GM19328 (cell line): ENCODE measurements at regions not wholly inside any gene's neighbourhood (a gene's known extent, or its start where the extent isn't known, plus 50 kb on each side); places are given as distances from the start of the nearest gene placed in this dataset.

ENCODE experiments used
- ATAC-seq: cut with Tn5 transposase; IDR thresholded peaks from one replicate; pipeline ENCODE4 v1.9.1; 2021; ENCODE audit warnings: mild to moderate bottlenecking, moderate library complexity; ENCODE audit not compliant: unreplicated experiment

DNA sequence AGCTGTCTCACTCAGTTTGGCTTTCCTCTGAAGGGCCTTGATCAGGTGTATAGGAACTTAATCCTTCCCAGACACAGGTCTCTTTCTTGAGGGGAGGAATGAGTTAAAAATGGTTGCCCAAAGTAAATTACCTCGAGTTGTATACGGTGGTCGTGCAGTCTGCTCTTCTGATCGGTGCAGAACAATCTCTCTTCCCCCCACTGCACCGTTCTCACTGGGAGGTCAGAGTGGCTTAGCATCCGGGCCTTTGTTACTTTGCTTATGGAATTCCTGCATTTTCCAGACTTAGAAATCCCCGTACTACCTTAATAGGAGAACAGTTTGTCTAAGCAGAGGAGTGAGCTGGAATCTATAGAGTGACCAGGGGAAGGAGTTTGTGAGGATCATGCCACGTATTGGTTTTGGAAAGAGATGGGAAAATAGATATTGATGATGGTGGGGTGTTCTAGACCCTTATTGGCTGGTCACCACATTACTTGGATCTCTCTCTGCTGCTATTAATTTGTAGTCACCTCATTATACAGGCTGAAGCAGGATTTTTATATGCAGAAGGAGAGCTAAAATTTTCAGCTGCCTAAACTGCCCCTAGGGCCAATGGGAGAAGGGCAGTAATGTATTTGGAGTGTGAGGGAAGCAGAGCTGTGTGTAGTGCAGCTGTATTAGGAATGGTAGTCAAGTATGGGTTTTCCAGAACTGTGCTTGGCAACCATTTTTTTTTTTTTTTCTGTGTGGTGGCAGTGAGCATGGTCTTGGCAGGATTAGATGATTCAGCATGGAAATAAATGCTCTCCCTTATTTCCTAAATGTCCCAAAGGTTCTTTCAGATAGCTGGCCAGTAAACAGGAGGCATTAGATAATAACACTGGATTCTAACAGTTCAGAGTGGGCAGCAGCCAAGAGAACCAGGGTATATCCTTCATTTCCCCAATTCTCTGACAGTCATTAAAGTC is 81.5 kb downstream of the NDUFS5 start:
- ATAC-seq: no peak

DNA sequence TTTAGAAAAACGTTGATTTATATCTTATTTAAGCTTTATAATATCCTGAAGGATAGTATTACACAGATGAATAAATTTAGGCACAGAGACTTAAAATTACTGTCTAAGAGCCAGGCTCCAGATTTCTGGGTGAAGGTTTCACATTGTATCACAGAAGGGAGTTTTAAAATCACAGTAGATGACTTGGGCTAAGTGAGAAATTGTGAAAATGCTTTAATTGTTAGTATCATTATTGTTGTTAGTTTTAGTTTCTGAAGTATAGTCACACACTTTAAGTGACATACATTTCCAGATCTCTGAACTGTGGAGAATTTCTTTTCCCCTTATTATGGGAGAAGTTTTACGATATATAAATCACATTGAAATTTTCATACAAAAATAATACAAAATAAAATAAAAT is 83.5 kb downstream of the NDUFS5 start:
- ATAC-seq: no peak

DNA sequence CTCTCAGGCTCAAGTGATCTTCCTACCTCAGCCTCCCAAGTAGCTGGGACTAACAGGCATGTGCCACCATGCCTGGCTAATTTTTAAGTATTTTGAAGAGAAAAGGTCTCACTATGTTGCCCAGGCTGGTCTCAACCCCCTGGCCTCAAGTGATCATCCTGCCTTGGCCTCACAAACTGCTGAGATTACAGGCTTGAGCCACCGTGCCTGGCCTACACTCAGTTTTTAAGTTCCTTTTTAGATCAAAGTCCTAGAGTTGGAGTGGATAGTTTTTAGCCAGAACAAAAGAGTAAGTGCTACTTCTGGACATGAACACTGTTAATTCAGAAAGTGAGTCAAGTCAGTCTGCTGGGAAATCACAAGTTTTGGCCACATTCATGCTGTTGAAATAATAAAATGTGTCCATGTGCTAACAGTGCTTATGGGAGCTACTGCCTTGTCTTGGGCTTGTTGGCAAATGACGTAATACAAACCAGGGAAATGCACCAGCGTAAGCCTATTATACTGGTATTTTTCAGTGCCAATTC is 84.2 kb downstream of the NDUFS5 start:
- ATAC-seq: no peak

DNA sequence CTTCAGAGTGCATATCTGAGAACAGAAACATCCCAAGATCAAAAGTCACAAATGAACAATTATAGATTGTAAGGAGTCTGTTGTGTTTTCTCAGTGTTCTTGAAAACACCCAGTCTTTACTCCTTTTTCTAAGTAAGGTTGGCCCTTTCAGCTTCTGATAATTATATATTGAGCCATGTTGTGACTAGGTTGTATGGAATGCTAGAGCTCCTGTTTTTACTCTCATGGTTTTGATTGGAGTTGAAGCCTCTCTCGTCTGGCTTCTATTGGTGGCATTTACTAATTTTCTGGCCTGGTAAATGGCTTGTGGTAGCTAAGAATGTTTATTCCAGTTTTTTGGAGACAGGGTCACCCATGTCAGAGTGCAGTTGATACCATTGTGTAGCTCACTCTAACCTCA is 84.7 kb downstream of the NDUFS5 start:
- ATAC-seq: no peak

DNA sequence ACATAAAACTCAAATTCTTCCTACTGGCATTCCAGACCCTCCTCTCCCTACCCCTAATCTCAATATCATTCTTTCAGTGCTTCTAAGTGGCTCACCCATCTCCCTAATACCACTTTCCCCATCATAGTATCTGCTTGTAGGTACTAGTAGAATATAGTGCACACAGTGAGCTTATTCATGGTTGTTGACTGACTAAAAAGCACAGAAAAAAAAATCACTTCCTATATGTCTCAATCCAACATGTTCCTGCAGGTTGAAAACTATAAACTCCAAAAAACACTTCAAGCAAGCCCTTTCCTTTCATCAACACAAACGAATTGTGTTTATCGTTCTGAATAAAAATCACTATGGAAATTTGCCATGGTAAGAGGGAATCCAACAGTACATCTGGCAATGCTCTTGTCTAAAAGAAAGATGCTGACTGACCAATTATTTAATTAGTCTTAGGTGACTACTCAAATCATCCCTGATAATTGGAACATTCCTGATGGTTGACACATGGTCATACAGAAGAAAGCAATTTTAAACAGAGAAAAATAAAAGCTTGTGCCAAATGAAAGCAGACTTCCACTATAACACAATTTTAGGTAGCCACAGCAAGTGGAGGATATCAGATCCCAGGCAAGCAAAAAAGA is 87.1 kb downstream of the NDUFS5 start:
- no peak for ATAC-seq

DNA sequence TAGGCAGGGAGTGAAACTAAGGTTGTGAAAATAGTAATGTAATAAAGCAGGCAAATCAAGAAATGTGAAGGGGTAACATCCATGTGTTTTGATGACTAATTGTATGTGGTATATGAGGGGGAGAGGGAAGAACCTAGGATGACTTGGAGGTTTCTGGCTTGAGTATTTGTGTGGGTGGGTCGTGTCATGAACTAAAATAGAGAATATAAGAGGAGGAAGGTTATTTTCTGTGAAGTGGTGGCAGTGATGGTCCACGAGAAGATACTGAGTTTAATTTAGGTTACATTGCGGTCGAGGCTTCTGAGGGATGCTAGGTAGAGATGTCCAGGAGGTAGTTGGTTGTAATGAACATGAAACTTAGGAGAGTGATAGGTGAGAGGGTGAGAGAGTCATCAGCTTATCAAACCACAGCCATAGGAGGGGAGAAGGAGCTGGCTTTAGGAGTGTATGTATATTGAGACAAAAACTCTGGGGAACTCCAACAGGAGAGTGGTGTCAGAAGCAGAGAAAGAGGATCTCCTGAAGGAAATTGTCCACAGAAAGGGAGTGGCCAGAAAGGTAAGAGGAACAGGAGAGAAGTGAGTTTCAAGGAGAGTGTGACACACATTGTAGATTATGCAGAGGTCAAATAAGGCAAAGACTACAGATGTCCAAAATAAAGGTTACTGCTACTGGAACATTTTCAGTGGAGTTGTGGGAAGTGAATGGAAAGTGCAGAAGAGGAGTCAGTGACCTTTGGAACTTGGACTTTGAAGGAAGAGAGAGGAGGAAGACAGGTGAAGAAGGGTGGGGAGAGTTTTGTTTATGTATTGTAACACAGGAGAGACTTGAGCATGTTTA is 89.0 kb upstream of the MACF1 start:
- ATAC-seq: no peak

DNA sequence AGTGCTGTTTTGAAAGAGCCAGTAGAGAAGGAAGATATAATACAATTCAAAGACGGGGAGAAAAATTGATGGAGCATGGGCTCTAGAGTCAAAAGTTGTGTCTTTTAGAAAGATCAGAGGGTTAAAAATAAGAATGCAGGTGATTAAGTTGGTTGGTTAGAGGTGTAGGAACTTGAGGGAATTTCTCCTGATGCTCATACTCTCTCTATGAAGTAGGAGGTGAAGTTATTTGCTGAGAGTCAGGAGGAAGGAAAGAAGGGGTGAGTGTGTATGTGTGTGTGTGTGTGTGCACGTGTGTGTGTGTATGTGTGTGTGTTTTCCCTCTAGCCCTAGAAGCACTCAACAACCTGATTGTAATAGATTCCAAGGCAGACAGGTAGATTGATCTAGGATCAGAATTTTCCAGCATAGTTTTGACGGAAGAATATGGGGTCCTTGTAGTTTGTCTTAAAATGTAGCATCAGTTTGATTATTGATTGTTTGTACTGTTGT is 88.3 kb upstream of the MACF1 start:
- no peak for ATAC-seq

DNA sequence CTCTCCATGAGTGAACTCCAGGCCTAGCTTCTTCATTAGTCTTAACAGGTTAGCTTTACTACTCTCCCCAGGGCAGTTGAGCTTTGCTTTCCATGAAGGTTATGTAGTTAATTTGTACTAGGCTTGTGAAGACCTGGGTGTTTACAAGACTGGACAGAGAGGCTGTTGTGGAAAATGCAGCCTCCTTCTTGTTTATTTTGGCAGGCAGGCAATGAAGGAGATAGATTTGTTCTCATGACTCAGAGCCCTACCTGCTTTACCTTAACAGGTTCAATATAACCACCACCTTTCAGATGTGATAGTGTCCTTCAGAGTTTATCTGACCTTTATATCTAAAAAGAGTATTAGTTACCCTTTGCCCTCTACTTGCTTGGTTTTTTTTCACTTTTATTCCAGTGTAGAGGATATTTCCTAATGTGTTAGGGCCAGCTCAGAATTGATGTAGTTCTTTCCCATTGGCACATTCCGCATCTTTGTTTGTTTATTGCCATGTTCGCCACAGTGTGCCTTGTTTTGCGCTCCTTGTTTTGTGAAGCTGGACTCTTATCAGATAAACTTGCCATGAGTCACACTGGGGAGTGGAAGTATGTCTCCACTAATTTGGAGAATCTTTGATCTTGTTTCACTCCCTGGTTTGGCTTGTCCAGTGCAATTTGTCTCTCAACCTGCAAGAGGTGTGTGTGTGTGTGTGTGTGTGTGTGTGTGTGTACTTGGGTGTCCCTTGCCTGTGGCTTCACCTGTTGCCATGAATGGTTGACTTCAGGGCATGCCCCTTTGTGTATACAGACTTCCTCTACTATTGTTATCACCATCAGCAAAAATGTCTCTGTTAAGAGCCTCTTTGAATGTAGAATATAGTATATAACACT is 87.4 kb upstream of the MACF1 start:
- no peak for ATAC-seq

DNA sequence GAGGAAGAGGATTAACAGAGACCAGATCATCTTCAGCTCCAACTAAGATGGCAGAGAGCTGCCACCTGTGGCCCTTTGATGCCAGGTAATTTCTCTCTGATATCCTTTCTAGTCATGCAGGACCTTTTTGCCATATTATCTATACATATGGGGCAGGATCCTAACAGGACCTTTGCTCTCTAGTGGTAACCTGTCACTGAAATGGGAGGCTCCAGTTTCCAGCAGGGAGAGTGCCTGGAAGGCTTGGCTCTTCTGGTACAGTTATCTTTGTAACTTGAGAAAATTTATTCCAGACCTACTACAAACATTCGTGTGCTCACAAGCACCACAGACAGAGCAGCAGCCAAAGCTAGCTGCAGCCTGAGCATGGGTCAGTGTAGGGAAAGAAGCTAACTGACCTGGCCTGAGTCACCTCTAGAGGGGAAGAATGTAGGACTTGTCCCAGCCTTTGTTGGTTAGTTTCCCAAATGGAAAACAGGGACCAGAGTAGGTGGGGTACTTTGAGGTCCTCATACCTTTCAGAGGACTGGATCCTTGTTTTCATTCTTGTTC is 86.5 kb upstream of the MACF1 start:
- no peak for ATAC-seq

DNA sequence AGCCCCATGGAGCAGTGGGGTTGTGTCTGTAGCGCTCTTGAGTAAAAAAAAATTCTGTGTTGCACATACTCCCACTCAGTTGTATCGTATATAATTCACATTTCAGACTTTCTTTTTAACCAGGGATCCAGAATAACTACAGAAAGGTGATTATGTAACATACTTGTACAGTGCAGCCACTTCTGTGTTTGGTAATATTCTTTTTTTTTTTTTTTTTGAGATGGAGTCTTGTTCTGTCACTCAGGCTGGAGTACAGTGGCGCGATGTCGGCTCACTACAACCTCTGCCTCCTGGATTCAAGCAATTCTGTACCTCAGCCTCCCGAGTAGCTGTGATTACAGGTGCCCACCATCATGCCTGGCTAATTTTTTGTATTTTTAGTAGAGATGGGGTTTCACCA is 82.4 kb upstream of the MACF1 start:
- ATAC-seq: no peak

DNA sequence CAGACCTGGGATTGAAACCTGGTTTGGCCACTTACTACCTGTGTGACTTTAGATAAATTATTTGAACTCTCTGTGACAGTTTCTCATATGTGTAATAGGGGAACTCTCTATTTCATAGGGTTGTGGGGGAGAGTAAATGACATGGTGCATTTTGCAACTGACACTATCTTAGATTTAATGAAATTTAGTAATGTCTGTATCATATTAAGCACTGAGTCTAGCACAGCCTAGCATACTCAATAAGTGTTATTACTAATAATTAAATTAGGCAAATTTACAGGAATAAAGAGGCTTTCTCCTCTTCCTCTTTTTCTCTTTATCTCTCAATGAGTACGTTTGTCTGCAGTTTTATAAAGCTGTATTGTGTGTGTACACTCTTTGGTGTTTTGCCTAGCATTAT is 80.2 kb upstream of the MACF1 start:
- ATAC-seq: no peak

DNA sequence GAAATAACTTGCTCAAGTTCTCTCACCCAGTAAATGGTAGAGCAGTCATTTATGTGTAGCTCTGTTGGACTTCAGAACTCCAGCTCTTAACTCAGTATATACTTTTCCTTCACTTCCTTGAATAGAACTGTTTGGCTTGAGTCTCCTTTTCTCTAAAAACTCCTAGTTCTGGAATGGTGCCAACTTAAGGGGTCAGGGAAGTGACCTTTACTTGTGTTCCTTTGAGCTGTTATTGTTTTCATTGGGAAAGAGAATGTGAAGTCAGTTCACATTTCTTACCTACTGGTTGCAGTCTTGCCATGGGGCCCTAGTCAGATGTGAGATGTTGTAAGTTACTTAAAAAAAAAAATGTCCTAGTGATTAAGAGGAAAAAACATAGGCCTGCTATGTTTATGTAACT is 77.0 kb upstream of the MACF1 start:
- no peak for ATAC-seq

DNA sequence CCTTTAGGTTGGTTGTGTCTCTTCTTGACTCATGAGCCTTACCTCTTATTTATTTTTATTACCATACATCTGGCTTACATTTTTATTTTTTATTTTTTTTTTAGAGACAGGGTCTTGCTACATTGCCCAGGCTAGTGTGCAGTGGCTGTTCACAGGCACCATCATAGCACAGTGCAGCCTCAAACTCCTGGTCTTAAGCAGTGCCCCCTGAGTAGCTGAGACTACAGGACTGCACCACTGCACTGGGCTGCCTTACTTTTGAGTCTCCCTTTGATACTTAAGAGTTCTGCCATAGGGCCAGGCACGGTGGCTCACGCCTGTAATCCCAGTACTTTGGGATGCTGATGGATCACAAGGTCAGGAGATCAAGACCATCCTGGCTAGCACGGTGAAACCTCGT is 76.4 kb upstream of the MACF1 start:
- ATAC-seq: no peak

DNA sequence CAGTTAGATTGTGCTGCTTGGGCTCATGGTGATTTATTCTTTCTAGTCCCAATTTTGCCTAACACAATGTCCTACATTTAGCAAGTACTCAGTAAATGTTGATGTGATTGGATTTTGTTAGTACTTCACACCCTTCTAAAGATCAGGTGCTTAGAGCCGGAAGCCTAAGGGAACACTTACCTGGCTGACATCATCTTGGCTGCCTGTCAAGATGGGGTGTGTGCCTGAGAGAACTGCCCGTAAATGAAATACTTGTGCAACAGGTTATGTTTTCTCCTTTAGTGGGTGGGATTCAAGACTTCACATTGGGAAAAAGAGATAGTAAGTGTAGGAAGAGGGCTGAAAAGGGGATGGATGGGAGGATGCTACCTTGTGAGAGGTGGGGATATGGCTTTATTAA is 75.5 kb upstream of the MACF1 start:
- ATAC-seq: no peak

DNA sequence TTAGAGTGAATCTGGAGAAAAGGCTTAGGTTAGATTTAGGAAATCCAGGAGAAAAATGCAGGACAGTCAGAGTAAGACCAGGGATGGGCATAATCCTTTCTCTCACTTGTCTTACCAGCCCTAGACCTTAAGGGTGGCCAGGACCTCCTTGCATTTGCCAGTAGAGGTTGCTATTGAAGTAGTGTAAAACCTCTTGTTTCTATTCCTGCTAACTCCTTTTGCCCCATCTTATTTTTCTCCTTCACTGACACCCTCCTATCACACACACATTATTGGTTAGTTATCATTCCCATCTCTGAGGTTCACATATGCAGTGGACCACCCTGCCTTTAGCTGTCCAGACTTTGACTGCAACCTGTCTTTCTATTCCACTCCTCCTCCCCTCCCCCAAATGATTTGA is 75.0 kb upstream of the MACF1 start:
- no peak for ATAC-seq

DNA sequence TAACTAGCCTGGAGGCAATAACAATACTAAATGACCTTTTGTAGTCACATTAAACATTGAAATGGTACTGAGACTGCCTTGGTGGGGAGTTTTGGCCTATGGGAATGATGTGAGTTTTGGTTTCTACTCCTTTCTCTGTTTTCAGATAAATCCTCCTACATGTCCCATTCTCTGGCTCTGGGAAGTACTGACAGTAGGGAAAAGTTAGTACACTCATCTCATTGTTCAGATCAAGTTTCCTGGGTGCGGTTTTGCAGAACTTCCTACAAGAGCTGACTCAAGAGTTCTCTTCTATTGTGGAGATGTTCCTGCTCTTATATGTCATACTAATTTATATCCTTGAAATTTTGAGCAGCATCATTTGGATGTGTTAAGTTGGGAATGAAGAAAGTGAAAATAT is 74.2 kb upstream of the MACF1 start:
- ATAC-seq: no peak

DNA sequence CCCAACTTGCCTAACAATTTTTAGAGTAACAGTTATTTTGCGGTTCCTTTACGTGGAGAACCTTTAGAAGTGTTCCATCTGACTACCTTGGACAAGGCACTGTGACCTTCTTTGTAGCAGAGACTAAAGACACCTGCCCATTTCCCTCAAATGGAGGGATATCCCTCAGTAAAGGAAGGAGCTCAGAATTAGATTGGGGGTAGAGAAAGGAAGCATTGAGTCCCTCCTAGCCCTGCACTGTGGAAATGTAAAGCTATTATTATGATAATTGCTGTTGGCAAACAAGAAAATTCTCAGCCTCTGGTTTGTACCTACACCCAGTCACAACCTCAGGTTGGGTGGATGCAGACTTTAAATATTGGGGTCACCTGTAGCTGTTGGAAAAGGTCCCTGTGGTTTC is 72.6 kb upstream of the MACF1 start:
- no peak for ATAC-seq

DNA sequence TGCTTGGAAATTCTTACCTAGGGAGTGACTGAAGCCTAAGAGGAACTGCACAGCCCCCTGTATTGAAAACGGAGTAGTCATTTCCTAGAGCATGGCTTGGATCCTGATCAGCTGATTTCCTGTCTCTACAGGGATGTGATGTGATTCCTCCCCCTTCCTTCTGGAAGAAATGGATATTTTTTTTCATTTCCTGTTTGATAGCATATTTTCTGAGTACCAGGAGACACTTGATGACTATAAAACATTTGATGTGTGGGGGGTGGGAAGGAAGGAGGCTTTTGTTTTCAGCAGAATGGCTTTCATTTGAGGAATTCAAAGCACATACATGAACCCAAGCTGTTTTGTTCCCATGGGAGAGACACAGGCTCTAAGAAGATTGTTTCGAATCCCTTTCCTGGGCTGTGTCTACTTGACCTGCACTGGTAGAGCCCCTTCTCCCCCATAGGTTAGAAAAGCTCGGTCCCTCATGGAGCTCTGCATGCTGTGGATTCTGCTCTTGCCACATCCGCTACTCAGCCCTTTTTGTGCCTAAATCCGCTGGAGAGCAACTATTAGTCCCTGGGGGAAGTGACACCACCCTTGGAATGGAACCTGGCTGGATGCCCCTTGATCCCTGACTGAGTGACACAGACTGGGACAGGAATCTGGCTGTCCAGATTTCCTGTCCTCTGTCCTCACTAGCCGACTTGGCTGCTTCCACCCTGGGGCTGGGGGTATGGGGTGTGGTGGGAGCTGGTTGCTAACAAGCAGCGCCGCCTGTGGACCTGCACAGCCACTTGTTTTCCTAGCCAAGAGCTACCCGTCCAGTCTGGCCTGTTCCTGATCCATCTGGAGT is 71.8 kb upstream of the MACF1 start:
- ATAC-seq: no peak

DNA sequence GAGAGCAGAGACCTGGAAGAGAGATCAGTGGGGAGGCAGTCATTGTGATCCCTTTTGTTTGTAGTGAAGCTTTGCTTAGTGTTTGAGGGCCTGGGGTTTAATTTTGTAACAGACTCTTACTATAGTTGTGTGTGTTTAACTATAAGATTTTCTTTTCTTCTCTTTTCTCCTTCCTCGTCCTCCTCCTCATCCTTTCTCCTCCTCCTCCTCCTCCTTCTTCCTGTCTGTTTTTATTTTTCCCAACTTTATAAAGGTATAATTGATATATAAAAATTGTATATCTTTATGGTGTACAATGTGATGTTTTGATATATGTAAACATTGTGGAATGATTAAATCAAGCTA is 71.2 kb upstream of the MACF1 start:
- ATAC-seq: no peak
